Smooth muscle cell (in vitro differentiated cells): ENCODE measurements at regions not wholly inside any gene's neighbourhood (a gene's known extent, or its start where the extent isn't known, plus 50 kb on each side); places are given as distances from the start of the nearest gene placed in this dataset.

ENCODE experiments used
- DNase-seq: peaks from one replicate; lab custom pipeline; 2025; ENCODE audit not compliant: unreplicated experiment; lab: John Stamatoyannopoulos, UW
- H2AFZ ChIP-seq: fragments of 200-600 bp; sonication (generic); 2 replicates; pipeline ENCODE4 v1.6.0; 2016; ENCODE audit warnings: antibody characterized with exemption, low read depth, mild to moderate bottlenecking
- H3F3A ChIP-seq: fragments of 200-600 bp; sonication (generic); 2 replicates; pipeline ENCODE4 v1.6.0; 2017; ENCODE audit warnings: antibody characterized with exemption, low read depth
- H3K27ac ChIP-seq: fragments of 200-600 bp; sonication (generic); 2 replicates; pipeline ENCODE4 v1.5.1; 2016; ENCODE audit warnings: low read depth, mild to moderate bottlenecking
- H3K27me3 ChIP-seq: fragments of 200-600 bp; sonication (generic); 2 replicates; pipeline ENCODE4 v1.6.1; 2016; ENCODE audit warnings: low read depth, mild to moderate bottlenecking
- H3K36me3 ChIP-seq: fragments of 200-600 bp; sonication (generic); 2 replicates; pipeline ENCODE4 v1.5.1; 2016; ENCODE audit warnings: low read depth
- H3K4me1 ChIP-seq: fragments of 200-600 bp; sonication (generic); 2 replicates; pipeline ENCODE4 v1.5.1; 2016; ENCODE audit warnings: low read depth
- H3K4me2 ChIP-seq: fragments of 200-600 bp; sonication (generic); 2 replicates; pipeline ENCODE4 v1.6.0; 2016; ENCODE audit warnings: mild to moderate bottlenecking
- H3K4me3 ChIP-seq: fragments of 200-600 bp; sonication (generic); 2 replicates; pipeline ENCODE4 v1.5.1; 2016; ENCODE audit warnings: mild to moderate bottlenecking
- H3K79me2 ChIP-seq: fragments of 200-600 bp; sonication (generic); 2 replicates; pipeline ENCODE4 v1.6.0; 2016; ENCODE audit warnings: low read depth, mild to moderate bottlenecking
- H3K9ac ChIP-seq: fragments of 200-600 bp; sonication (generic); 2 replicates; pipeline ENCODE4 v1.6.0; 2016; ENCODE audit warnings: low read depth
- H3K9me3 ChIP-seq: fragments of 200-600 bp; sonication (generic); replicated peaks from 2 replicates; pipeline ENCODE4 v1.5.1; 2016; ENCODE audit warnings: low read depth
- H4K20me1 ChIP-seq: fragments of 200-600 bp; sonication (generic); 2 replicates; pipeline ENCODE4 v1.6.0; 2016; ENCODE audit warnings: low read depth
- CTCF ChIP-seq: fragments of 200-600 bp; sonication (generic); IDR thresholded peaks from 2 replicates; pipeline ENCODE4 v1.5.1; 2017; ENCODE audit warnings: borderline replicate concordance, mild to moderate bottlenecking, antibody characterized with exemption; ENCODE audit not compliant: insufficient read depth, poor library complexity, severe bottlenecking
- WGBS: methylation state at CpG from one replicate; pipeline ENCODE4 v1.1.7; 2016; ENCODE audit warnings: low lambda C conversion rate; 5-methylcytosine and 5-hydroxymethylcytosine counted together

- no peaks in the 10 kb centered on the region for H4K20me1 ChIP-seq
- H3K9me3 ChIP-seq: no peaks in the 10 kb centered on the region
- no peaks in the 10 kb centered on the region for H3K79me2 ChIP-seq
- no peak for DNase-seq
- H3K4me3 ChIP-seq: no peak overlapping the region
- no peaks in the 10 kb centered on the region for H3K4me1 ChIP-seq
- H3K27me3 ChIP-seq: peaks cover 15% of the 10 kb centered on the region
- H3K27ac ChIP-seq: no peak overlapping the region
- H2AFZ ChIP-seq: no peak overlapping the region
- no peak overlapping the region for H3K4me2 ChIP-seq
- WGBS: 91% methylated on average over 1 of the region's 1 CpG
- no peak overlapping the region for H3K9ac ChIP-seq
- H3K36me3 ChIP-seq: no peaks in the 10 kb centered on the region
- H3F3A ChIP-seq: no peaks in the 10 kb centered on the region
- no peak for TF ChIP-seq CTCF
Observed at GRCh38 chr14:97624985-97625384, 827.8 kb downstream of the VRK1 start.

- H3K9ac ChIP-seq: no peak overlapping the region
- H3K27me3 ChIP-seq: peaks cover 15% of the 10 kb centered on the region
- no peak for TF ChIP-seq CTCF
- no peaks in the 10 kb centered on the region for H3K79me2 ChIP-seq
- no peaks in the 10 kb centered on the region for H3K36me3 ChIP-seq
- DNase-seq: no peak
- no peaks in the 10 kb centered on the region for H3K4me1 ChIP-seq
- H3F3A ChIP-seq: no peaks in the 10 kb centered on the region
- H3K9me3 ChIP-seq: no peaks in the 10 kb centered on the region
- no peak overlapping the region for H2AFZ ChIP-seq
- H3K4me3 ChIP-seq: no peak overlapping the region
- no peak overlapping the region for H3K4me2 ChIP-seq
- 60% methylated on average over 3 of the region's 3 CpGs for WGBS
- H4K20me1 ChIP-seq: no peaks in the 10 kb centered on the region
- no peak overlapping the region for H3K27ac ChIP-seq
Observed at GRCh38 chr14:97625477-97625876, 828.3 kb downstream of the VRK1 start.

GRCh38 chr14:97626088-97626487, 828.9 kb downstream of the VRK1 start:
- Histone ChIP-seq H3F3A (no peaks in the 10 kb centered on the region), H3K79me2 (no peaks in the 10 kb centered on the region), H3K36me3 (no peaks in the 10 kb centered on the region), H3K9ac (no peak overlapping the region), H3K27ac (no peak overlapping the region), H2AFZ (no peak overlapping the region), H4K20me1 (no peaks in the 10 kb centered on the region), H3K4me3 (no peak overlapping the region), H3K9me3 (no peaks in the 10 kb centered on the region), H3K27me3 (peaks cover 15% of the 10 kb centered on the region), H3K4me1 (no peaks in the 10 kb centered on the region), H3K4me2 (no peak overlapping the region)
- no peak for TF ChIP-seq CTCF
- 85% methylated on average over 4 of the region's 4 CpGs for WGBS
- DNase-seq: no peak

DNA sequence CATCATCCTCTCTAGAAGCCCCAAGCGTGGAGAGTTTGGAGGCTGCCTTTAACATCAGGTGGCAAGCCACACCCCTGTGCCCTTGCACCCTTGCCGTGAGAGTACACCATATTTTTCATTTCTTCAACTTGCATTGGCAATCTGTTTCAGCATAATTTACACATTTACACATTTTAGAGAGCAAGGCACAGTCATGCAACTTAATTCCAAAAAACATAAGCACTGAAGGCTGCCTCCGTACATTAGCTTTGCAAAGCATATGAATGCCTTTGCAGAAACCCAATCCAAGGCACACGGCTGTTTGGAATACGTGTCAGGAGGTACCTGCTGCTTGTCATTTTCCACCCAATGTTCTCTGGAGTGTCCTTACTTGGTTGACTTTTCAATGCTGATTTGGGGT, 833.1 kb downstream of the VRK1 start:
- H3K9me3 ChIP-seq: no peaks in the 10 kb centered on the region
- no peak for TF ChIP-seq CTCF
- no peaks in the 10 kb centered on the region for H4K20me1 ChIP-seq
- no peak overlapping the region for H3K4me2 ChIP-seq
- WGBS: 85% methylated on average over 5 of the region's 5 CpGs
- no peak overlapping the region for H2AFZ ChIP-seq
- no peaks in the 10 kb centered on the region for H3K36me3 ChIP-seq
- H3K4me3 ChIP-seq: no peak overlapping the region
- peaks cover 16% of the 10 kb centered on the region for H3K27me3 ChIP-seq
- no peaks in the 10 kb centered on the region for H3F3A ChIP-seq
- H3K4me1 ChIP-seq: peaks cover 9% of the 10 kb centered on the region
- no peak for DNase-seq
- no peak overlapping the region for H3K27ac ChIP-seq
- no peak overlapping the region for H3K9ac ChIP-seq
- H3K79me2 ChIP-seq: no peaks in the 10 kb centered on the region
